ENCODE measurements at regions not wholly inside any gene's neighbourhood (a gene's known extent, or its start where the extent isn't known, plus 50 kb on each side); places are given as distances from the start of the nearest gene placed in this dataset.

DNA sequence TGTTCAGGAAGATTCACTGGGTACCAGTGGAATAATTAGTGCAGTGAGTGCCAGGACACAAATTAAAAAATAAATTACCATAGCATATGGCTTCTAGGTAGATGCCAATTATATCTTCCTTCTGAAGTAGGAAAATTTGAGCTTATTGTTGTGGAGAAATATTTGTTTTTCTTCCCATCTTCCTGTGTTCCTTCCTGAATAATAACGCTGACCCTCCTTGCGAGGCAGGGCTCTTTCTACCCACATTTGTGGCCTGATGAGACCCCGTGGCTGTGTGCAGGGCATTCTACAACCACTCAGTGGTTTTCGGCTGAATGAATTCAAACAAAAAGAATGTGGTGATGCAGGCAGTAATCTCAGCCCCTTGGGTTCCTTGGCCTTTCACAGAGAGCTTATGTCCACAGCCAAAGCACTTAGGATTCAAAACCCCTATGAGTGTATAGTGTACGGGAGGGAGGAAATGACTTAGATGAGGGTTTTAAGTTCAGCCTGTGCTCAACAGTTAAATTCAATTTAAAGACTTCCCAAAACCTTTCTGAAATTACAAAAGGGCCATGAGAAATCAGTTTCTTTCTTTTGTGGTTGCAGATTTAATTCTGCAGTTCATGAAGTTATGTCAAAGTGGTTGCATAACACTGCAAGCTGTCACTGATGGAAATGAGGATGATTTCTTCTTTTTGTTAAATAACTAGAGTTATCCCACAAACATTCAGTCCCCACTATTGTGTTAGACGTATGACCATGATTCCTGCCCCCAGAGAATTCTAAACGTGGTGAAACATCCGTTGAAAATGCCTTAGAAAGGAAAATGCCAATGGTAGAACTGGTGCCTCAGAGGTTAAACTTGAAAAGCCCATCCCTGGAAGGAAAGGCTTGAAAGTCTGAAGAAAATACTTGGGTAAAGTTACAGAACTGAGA lies 255.3 kb downstream of the FZD1 start:
- DNase-seq (ENCODE audit: low read depth), result no peak

DNA sequence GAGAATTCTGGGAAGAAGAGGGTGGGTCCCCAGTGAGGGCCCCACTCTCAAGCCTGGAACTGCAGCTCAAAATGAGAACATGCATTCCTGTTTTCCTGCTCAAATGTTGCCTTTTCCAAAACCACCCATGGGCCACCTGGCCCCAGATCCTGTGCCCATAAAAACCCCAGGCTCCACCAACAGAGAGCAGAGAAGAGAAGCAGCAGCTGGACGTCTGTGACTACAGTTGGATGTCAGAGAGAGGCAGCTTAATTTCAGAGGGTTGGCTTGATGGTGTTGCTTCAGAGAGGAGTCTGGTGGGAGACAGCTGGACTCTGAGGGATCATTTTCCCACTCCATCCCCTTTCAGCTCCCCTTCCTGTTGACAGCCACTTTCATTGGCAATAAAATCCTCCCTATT lies 256.4 kb downstream of the FZD1 start:
- DNase-seq (ENCODE audit: low read depth), result no peak

DNA sequence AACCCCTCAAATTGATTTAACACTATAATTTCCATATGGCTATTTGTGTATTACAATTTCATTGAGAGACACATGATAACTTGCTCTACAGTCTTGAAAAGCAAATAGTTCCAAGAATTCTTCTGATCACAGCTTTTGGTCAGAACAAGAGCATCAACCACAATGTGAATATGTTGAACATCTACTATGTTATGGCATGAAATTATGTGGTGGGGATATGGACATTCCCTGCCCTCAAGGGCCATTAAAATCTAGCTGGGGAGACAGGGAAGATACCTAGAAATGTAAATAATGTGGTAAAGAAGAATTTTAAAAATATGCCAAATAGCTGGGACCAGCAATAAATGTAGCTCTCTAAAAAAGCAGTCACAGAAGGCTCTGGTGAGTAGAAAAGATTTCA lies 262.2 kb downstream of the FZD1 start:
- no peak for DNase-seq (ENCODE audit: low read depth)

DNA sequence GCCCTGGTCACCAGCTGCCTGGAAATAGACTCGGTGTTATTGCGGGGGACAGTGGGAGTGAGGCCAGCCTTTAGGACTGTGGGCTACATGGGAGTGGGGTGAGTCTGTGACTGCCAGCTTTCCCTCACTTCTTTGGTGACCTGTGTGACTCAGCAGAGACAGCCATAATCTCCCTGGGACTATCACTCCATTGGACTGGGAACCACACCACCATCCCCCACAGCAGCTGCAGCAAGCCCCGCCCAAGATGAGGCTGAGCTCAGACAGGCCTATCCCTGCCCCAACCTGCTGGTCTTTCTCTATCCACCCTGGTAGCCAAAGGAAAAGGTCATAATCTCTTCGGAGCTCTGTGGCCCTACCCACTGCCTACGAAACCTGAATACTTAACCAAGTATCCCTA lies 263.2 kb downstream of the FZD1 start:
- DNase-seq (ENCODE audit: low read depth), result no peak

DNA sequence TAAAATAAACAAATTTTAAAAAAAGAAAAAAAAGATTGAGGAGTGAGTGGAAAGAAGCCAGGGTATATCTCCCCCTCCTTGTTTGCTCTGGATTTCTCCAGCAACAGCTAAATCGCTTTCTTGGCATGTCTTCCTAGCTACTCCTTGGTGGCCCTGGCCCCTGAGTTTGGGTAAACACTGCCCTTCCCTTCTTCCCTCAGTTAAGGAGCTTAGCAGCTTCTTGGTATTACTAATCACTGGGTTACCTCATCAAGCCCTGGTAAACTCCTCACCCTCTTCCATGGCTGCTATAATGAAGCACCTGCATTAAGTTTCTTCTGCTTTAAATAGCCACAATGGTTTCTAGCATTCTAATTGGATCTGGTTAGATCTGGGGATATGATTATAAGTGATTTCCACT lies 269.8 kb downstream of the FZD1 start:
- DNase-seq (ENCODE audit: low read depth), result no peak

DNA sequence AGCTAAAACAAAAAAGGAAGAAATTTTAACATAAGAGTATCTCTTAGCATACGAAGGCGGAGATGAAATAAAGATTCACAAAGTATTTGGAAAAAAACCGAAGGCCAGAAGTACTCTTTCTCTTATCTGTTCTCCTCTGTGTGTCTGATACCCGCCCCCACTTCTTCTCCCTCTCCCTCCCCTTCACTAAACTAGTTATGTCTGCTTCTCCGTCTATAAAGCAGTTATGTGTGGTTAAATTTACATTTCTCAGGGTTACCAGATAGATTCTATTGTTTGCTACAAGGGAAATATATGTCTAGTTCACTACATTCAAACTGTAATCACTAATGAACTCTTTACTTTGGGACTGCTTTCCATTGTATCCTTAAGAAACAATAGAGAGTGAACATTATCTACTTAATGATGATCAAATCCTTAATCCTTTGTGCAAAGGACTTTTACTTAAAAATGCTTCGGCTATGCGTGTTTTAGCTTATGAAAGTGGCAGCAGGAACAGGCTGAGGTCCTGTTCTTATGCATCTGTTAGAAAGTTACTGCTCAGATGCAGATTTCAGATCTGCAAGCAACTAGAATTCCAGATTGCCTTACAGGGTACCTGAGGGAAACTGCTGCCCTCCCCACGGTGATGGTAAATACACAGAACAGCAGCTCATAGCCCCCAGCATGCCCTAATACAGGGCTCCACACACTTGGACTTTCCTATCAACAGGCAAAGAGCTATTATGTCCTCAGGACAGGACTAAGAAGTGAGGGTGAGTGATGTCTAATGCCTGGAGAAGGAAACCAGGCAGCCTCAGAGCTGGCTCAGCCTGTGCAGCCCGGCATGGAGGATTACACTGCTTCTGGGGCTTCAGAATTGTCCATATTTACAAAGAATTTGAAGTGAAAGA lies 273.3 kb downstream of the FZD1 start:
- no peak for DNase-seq (ENCODE audit: low read depth)

DNA sequence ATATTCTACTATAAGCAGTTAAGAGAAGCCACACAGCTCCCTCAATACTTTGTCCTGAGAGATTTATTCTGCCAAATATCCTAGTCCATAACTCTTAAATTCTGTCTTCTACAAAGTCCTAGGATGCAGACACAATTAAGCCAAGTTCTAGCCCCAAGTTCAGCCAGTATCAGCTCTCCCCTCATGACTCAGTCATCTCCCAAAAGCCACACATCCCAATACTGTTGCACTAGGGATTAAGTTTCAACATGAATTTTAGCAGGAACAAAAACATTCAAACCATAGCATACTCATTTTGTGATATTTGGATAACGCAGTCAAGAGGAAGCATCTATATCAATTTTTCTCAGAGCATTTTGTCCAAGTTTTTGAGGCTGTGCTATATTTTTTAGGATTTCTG lies 277.4 kb downstream of the FZD1 start:
- no peak for DNase-seq (ENCODE audit: low read depth)

DNA sequence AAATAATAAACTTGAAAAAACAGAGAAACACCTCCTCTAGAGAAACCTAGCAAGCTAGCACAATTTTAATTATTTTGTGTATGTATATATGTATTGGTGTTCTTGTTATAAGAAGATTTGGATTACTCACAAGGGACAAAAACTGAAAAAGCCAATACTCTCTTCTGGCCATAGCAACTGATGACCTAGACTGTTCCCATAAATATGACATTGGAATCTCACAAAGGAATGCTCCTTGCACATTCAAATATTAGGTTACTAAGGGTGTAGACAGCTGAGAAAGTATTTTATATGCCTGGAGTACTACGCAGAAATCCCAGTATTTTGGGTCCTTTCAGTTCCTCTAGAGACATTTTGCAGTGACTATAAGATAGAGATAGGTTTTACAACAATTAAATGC lies 279.4 kb downstream of the FZD1 start:
- DNase-seq (ENCODE audit: low read depth), result no peak

DNA sequence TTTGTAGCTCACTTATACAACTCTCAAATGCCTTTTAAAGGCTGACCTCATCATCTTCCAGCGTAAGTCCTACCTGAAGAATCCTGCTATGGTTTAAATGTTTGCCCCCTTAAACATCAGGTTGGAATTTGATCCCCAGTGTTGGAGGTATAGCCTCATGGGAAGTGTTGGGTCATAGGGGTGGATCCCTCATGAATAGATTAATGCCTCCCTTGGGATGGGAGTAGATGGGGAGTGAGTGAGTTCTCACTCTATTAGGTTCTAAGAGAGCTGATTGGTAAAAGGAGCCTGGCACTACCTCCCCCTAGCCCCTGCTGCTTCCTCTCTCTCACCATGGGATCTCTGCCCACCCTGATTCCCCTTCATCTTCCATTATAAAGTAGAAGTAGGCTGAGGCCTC lies 285.6 kb downstream of the FZD1 start:
- DNase-seq (ENCODE audit: low read depth), result no peak

DNA sequence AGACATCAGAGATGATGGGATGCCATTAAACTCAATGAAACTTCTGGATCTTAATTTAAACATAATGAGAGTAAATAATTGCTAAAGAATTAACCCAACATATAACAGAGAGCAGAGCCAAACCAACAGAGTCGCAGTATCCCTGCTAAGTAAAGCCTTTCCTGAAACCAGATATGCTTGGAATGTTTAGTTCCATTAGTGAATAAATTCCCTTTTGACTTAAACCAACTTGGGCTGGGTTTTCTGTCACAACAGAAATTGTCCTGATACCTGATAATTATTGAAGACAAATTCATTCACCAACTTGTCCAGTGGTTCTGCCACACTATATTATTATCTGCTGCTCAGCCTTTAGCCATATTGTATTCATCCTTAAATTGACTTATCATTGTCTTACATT lies 286.7 kb downstream of the FZD1 start:
- no peak for DNase-seq (ENCODE audit: low read depth)

DNA sequence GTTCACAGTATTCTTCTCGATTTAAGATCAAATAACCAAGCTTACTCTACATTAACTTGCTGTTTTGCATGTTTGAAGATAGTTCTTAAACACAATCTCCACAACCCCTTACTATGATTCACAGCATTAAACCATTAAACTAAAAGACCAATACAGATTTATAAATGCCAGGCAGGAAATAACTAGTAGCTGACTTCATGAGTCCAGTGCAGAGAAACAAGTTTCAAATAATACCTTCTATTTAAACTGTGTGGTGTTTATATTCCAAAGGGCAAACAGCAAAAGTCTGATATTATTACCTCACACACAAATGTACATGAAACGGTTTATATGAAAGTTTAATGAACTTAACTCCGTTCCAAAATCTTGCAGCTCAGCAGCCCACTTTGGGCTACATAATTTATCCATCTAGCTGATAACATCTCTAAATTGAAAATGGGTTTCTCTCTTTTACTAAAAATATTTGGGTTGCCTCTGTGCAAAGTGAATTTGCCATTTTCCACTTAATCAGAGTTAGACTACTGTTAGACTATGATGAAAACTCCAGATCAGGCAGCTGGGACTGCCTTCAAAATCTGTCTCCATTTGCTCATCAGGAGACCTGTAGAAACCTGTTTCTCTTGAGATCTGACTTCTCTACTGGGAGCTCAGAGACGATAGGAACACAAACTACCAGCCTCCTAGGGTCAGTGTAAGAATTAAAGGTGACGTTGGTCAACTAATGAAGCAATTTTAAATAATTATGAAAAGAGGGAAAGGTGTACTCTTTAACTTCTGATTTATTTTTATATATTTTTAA lies 287.3 kb downstream of the FZD1 start:
- no peak for DNase-seq (ENCODE audit: low read depth)

DNA sequence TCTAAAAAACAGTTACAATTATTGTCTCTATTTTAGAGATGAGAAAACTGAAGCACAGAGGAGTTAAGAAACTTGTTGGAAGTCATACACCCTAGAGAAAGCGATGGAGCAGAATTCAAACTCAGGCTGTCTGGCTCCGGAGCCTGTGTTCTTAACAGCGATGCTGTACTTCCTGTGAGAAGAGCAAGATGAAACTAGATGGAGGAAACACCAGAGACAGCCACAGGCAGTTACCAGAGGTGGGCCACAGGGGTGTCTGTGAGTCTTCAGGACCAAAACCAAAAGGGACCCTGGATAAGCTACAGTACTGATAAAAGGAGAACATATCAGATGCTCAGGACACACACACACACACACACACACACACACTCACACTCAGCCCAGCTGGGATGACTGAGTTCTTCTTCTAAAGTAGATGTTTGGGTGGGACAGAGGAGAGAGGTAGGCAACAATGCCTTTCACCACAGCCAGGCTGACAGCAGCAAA lies 289.2 kb downstream of the FZD1 start:
- DNase-seq (ENCODE audit: low read depth), result no peak

DNA sequence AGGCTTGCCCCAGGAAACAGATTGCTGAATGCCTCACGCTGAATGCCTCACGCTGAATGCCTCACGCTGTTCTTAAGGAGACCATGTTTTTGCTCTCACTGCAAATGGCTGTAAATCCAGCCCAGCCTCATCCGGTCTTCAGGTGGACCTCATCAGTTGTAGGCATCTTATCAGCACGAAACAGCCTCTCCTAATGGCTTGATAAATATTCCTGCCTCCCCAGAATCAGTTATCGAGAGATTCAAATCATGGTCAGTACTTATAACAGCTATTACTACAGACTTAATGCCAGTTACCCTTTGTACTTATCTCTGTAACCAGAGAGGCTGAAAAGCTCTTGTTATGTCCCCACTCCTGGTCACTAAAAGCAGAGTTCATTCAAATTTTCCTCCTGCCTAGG lies 290.6 kb downstream of the FZD1 start:
- DNase-seq (ENCODE audit: low read depth), result no peak

DNA sequence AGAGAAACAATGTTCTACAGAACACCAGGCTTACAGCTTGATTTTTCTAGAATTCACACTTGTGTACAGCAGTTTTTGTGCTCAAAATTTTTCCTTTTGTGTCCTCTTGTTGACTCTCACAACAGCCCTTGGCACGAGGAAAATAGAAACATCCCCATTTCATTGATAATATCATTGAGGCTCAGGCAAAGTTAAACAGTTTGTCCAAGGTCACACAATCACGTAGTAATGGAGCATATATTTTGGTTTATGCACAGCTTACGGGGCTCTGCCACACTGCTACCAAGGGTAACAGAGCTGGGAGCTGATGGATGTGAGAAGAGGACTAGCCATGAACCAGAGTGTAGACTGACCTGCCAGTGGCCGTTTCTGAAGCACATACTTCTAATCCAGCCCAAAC lies 292.0 kb downstream of the FZD1 start:
- DNase-seq (ENCODE audit: low read depth), result no peak

DNA sequence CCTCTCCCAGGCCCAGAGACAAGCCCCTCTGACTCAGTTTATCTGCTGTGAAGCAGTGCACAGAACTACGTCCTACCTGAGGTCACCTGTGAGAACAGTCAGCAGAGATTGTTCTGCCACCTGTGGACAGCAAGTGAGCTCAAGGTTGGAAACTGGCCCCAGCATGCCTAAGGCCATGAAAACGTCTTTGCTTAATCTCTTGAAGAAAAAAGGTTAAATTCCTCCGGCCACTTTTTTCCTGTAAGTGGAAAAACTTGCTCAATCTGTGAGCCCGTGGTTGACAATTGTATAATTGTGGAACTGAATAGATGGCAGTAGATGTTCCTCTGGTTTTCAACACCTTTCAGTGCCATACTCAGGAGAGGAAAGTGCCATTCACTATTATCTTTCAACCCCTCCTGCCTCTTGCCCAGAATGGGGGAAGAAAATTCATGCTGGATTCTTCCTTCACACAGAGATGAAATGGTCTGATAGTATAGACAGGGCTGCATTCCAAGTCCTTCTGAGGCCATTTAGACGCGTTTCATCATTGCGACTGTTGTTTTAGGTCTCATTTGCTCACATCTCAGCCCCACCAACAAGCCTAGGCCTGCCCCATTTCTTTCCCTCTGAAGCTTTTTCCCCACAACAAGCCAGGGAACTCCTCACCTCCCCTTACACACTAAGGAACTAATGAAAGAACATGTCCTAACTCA lies 292.9 kb downstream of the FZD1 start:
- no peak for DNase-seq (ENCODE audit: low read depth)

DNA sequence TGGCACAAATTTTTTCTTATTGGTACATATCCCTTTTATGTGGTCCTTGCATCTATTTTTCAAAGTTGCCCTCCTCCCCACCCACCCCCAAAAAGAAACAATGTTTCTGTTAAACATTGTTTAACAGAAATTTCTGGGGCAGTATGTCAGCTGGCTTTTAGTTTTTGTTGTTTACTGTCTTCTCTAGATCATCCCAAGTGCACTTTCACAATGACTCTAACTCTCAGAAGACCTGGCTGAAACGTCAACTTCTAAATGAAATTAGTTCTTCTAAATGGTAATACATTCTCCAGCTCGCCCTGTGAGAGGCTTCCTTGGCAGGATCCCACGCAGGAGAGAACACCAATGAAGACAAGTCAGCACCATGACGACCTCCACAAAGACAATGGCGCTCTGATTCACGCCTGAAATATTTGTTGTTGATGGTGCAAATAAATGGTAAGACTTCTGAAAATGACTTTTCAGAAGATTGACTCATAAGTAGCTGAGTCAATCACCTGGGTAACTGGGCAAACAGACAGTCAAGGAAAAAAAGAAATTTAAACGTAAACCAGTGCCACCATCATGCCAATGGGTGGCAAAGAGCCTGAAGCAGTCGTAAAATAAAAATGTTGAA lies 293.7 kb downstream of the FZD1 start:
- no peak for DNase-seq (ENCODE audit: low read depth)

DNA sequence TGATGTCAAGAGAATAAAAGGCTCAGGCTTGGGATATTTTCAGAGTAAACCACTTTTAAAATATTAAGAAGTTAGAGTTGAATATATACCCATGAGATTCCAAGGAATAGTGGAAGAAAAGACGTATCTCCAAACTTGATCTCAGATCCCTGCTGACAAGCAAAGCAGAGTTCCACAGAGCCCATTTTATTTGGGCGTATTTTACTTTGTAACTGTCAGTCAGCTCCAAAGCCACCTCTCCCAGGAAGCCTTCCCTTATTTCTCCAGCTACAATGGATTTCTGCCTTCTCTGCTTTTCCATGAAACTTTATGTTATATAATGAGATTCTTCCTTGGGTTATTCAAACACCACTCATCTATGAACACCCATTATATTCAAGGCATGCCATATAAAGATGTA lies 295.7 kb downstream of the FZD1 start:
- no peak for DNase-seq (ENCODE audit: low read depth)

DNA sequence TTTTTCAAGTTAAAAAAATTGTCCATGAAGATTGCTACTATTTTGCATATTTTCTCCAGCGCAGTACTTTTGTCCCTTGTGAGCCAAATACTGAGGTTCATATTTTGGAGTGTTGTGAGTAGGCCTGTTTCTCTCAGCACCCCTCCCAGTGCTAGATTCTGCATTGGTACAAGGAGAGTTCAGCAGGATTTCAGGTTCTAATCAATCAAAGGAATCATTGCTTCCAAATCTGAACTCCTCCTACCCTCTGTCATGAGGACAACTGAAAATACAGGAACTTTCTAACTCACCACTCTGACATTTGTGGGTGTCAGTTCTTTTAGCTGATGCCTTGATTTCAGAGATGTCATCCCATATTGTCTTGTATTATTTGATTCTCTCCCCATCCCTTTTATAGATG lies 299.9 kb downstream of the FZD1 start:
- DNase-seq (ENCODE audit: low read depth), result no peak

DNA sequence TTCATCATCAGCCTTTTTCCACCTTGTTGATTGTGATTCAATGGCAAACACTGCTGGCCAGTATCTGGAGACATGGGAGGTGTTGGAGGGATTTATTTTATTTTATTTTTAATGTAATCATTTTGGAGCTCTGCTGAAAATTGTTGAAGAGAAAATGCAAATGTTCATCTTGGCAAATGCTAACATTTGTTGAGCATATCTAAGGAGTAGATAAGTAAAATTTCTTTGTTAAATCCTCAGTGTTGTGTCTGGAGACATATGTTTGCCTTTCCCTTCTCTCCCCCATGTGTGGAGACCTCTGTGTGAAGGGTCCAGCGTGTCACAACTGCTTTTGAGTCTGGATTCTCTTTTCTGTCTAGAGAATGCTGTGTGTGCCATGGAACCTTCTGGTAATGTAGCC lies 300.3 kb downstream of the FZD1 start:
- DNase-seq (ENCODE audit: low read depth), result no peak

DNA sequence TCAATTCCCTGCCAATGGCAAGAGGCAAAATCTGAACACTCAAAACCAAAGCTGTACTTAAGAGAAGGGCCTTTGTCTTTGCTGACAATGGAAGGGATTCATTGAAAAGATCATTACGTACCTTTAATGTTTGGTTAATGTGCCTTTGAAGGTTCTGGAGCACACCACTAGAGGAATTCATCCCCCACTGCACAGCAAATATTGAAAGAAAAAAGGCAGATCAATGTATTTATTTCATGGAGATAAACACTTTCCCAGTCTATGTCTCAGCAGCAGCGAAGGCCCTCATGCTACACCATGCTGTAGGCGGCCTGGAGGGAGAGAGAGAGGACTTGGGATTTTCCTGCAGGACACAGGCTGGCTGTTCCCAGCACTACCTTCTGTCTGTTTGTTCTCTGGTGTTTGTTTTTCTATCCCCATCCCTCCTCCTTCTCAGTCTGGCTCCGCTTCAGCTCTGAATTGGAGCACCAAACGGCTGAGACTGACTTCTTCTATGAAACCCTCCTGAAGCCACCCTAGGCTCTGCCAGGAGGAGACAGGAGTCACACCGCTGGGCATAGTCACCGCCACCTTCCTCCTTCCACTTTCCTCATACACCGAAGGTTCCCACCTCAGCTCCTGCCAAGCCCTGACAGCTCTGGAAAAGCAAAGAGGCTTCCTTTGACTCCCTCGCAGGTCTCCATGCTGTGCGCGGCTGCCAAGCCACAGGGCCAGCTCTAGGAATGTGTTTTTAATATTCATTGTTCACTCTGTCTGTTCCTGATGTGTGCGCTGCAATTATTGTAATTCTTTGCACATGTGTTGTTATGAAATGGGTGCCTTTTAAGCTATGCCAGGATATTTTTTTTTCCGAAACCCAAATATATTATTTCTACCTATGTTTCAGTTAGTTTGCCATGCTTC lies 301.5 kb downstream of the FZD1 start:
- DNase-seq (ENCODE audit: low read depth), result no peak

All from forelimb muscle (tissue), 1 donor.